ENCODE measurements at regions not wholly inside any gene's neighbourhood (a gene's known extent, or its start where the extent isn't known, plus 50 kb on each side); places are given as distances from the start of the nearest gene placed in this dataset.

DNA sequence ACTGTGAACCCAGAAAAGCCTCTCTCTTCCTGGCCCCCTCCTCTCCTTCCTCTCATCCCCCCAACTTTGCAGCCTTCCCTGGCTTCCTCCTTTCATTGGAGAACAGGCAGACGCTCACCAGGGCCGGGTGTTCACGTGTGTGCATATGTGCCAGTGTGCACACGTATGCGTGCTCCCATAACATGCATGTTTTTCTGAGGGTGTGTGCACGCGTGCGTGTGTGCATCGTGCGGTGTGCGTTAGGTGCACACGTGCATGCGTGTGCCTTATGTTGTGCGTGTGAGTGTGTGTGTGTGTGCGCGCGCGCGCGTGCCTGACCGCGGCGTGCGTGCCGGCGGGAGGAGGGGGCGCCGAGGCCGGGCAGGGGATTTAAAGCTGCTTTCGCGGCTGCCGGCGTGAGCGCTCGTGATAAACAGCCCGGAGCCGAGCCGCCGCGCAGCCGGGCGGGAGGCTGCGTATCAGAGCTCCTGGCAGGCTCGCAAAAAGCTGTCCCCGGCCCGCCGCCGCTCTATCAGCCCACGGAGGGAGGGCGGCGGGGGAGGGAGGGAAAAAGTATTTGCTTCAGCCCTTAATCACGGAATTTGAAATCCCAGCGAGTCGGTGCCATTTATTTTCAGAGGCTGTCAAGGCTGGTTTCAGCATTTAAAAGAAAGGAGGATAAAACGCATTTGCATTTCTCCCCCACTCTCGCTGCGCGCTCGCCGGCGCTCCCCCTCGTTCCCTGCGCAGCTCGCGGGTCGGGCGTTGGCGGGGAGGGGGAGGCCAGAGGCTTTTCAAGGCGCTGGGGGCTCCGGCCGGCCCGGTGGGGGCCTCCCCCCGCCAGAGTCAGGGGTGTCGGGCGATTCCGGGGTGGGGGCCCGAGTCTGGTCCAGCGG lies 183.9 kb downstream of the C9orf50 start:
- Mint-ChIP-seq H3K27me3 (peaks cover 43 to 49% of the 10 kb centered on the region in 2 donors), H3K27ac (peak overlapping the region in 7 of 8 donors; percentile 3 to 92 (median 85)), H3K9me3 (peaks cover 0 to 2% (median 0%) of the 10 kb centered on the region in 5 donors), H3K4me1 (peaks cover 21 to 38% (median 25%) of the 10 kb centered on the region in 3 donors), H3K36me3 (peaks cover 0 to 2% (median 0%) of the 10 kb centered on the region in 3 donors), H3K4me3 (peak overlapping the region; percentile 74 to 90 (median 86))
- Histone ChIP-seq H3K27me3 (ENCODE audit: insufficient read depth, low read length, poor library complexity, severe bottlenecking) (peaks cover 29% of the 10 kb centered on the region), H3K4me1 (ENCODE audit: insufficient read depth, low read length) (peaks cover 19% of the 10 kb centered on the region), H3K4me3 (ENCODE audit: low read length) (peak overlapping the region; percentile 50), H3K27ac (ENCODE audit: low read depth, low read length) (no peak overlapping the region), H3K9me3 (ENCODE audit: low read length) (no peaks in the 10 kb centered on the region), H3K36me3 (ENCODE audit: insufficient read depth, low read length) (no peaks in the 10 kb centered on the region)
- CTCF ChIA-PET = interaction anchor here (0.8 to 2.6 kb wide), 6 partner anchors 11 to 262 kb away, joined by 3 to 11 read pairs (median 5); partner anchors contain the start of gene IER5L
- POLR2A ChIA-PET = interaction anchor here (0.6 to 2.3 kb wide), 7 partner anchors 22 to 216 kb away, joined by 3 to 13 read pairs (median 4); no protein-coding TSS in a partner anchor
- peak in 4 of 5 donors; percentile 8 to 67 (median 40) for DNase-seq

DNA sequence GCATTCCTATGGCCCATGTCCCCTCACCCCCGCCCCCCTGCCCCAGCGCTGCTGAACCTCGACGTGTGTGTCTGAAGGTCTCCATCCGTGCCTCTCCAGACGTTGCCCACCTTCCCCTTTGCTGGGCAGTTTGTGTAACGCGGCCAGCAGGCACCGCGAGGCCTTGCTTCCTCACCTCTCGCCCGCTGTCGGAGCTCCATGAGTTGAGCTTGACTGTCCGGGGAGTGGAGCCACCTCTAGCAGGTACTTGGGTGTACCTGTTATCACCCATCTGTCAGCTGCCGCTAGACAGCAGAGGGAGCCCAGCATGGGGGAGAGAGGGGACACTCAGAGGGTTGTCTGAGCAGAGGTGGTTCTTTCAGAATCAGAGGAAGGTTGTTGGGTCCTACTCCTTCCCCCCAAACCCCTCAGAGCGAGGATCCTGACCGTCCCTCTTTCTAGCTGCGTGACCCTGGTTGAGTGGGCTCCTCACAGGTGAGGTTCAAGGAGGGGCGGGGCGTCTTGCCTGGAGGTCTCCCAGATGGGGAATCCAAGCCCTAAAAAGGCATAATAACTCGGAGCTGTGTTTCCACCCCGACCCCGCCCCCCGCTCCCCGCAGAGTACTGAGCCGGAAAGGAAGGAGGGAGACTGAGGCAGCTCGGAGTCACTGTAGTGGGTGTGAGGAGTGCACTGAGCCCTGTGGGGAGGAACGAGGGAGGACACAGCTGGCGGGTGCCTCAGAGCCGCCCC lies 184.7 kb downstream of the C9orf50 start:
- ChIA-PET CTCF (interaction anchor here (1.0 to 2.6 kb wide), 4 partner anchors 12 to 261 kb away, joined by 3 to 11 read pairs (median 6); no protein-coding TSS in a partner anchor), POLR2A (interaction anchor here (1.1 to 2.3 kb wide), 4 partner anchors 23 to 53 kb away, joined by 3 to 13 read pairs (median 8); no protein-coding TSS in a partner anchor)
- Mint-ChIP-seq H3K9me3 (peaks cover 0 to 2% (median 0%) of the 10 kb centered on the region in 5 donors), H3K36me3 (peaks cover 0 to 2% (median 0%) of the 10 kb centered on the region in 3 donors), H3K4me1 (peaks cover 21 to 38% (median 25%) of the 10 kb centered on the region in 3 donors), H3K27ac (peak overlapping the region in 1 of 8 donors; percentile 48), H3K27me3 (peaks cover 45 to 50% of the 10 kb centered on the region in 2 donors), H3K4me3 (peak overlapping the region in 5 of 7 donors; percentile 74 to 90 (median 88))
- Histone ChIP-seq H3K27ac (ENCODE audit: low read depth, low read length) (no peak overlapping the region), H3K4me3 (ENCODE audit: low read length) (peak overlapping the region; percentile 50), H3K36me3 (ENCODE audit: insufficient read depth, low read length) (no peaks in the 10 kb centered on the region), H3K27me3 (ENCODE audit: insufficient read depth, low read length, poor library complexity, severe bottlenecking) (peaks cover 29% of the 10 kb centered on the region), H3K9me3 (ENCODE audit: low read length) (no peaks in the 10 kb centered on the region), H3K4me1 (ENCODE audit: insufficient read depth, low read length) (peaks cover 19% of the 10 kb centered on the region)
- no peak for DNase-seq

DNA sequence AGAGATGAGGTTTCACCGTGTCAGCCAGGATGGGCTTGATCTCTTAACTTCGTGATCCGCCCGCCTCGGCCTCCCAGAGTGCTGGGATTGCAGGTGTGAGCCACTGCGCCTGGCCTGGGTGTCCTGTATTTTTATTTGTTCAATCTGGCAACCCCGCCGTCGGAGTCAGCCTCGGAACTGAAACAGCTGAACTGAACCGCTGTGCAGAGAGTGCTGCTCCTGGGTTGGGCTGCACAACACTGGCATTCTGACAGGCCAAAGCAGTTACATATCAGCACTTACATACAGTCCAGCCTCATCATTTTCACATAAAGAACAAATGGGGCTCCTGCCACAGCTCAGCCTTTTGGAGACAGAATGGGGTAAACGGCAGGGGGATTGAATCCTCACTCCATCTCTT lies 185.6 kb downstream of the C9orf50 start:
- POLR2A ChIA-PET = no interaction called here
- Mint-ChIP-seq H3K4me3 (peak overlapping the region in 6 of 7 donors; percentile 15 to 65 (median 45)), H3K27me3 (peaks cover 37 to 42% of the 10 kb centered on the region in 2 donors), H3K27ac (peak overlapping the region in 1 of 8 donors; percentile 51), H3K4me1 (peaks cover 18 to 31% (median 21%) of the 10 kb centered on the region in 3 donors), H3K9me3 (peaks cover 0 to 2% (median 0%) of the 10 kb centered on the region in 5 donors), H3K36me3 (peaks cover 0 to 2% (median 0%) of the 10 kb centered on the region in 3 donors)
- Histone ChIP-seq H3K27ac (ENCODE audit: low read depth, low read length) (no peak overlapping the region), H3K36me3 (ENCODE audit: insufficient read depth, low read length) (no peaks in the 10 kb centered on the region), H3K9me3 (ENCODE audit: low read length) (no peaks in the 10 kb centered on the region), H3K4me1 (ENCODE audit: insufficient read depth, low read length) (peaks cover 19% of the 10 kb centered on the region), H3K27me3 (ENCODE audit: insufficient read depth, low read length, poor library complexity, severe bottlenecking) (peaks cover 29% of the 10 kb centered on the region), H3K4me3 (ENCODE audit: low read length) (no peak overlapping the region)
- CTCF ChIA-PET = interaction anchor here (2.0 to 2.6 kb wide), 2 partner anchors 24 to 115 kb away, joined by 5 to 11 read pairs; no protein-coding TSS in a partner anchor
- no peak for DNase-seq

DNA sequence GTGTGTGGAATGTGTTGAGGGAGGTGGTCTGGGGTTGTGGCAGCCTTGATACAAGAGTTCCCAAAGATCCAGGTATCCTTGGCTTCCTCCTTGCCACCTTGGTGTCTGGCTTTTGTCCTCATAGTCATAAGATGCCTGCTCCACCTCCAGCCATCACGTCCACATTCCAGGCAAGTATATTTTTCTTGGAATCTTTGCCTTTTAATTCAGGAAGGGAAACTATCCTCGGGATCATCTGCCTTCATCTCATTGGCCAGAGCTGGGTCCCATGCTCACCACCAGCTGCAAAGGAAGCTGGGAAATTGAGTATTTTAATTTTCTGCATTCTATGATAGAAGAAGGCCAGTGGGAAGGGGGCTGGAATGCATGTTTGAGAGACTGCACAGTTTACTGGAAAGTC lies 186.7 kb downstream of the C9orf50 start:
- H3K27me3 Mint-ChIP-seq = peaks cover 32 to 37% of the 10 kb centered on the region in 2 donors

DNA sequence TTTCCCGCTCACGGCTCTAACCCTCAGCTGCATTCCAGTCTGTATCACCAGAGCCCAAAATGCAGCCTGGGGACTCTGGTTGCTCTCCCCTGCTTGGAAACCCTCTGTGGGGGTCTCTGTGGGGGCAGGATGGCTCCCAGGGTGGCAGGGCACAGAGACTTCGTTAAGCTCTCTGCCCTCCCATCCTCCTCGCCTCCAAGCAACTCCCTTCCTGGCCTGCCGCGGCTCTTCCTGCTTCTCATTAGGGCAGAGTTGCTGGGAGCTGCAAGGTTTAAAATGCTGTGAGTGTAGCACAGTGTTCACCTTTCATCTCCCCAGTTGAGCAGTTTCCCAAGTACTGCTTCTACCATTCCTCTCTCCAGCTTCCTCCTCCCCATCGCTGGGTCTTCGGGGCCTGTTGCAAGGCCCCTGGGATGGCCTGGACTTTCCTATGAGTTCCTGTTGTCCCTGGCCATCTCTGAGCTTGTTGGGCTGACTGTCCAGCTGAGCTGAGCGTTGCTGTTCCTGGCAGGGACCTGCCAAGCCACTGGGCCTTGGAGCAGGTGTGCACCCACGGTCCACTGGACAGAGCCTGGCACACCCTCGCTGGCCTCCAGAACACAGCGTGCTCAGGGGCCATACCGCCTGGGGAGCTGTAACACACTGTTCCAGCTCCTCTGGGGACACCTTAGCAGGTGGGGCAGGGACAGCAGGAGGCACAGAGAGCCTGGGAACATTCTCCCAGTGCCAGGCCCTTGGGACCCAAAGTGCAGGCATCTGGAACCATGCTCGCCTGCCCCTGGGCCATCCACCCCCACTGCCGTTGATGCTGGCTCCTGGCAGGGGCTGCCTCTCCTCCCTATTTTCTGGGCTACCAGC lies 188.4 kb downstream of the C9orf50 start:
- H3K27me3 Mint-ChIP-seq = peaks cover 16 to 21% of the 10 kb centered on the region in 2 donors
- Histone ChIP-seq H3K9me3 (ENCODE audit: low read length) (no peaks in the 10 kb centered on the region), H3K27me3 (ENCODE audit: insufficient read depth, low read length, poor library complexity, severe bottlenecking) (peaks cover 10% of the 10 kb centered on the region), H3K4me3 (ENCODE audit: low read length) (no peak overlapping the region), H3K36me3 (ENCODE audit: insufficient read depth, low read length) (no peaks in the 10 kb centered on the region), H3K27ac (ENCODE audit: low read depth, low read length) (no peak overlapping the region), H3K4me1 (ENCODE audit: insufficient read depth, low read length) (peaks cover 9% of the 10 kb centered on the region)
- POLR2A ChIA-PET = no interaction called here
- DNase-seq = no peak
- H3K27ac Mint-ChIP-seq = peak overlapping the region in 2 of 8 donors; percentile 47 to 54
- CTCF ChIA-PET = no interaction called here
- no peaks in the 10 kb centered on the region for H3K9me3 Mint-ChIP-seq
- peaks cover 0 to 2% (median 0%) of the 10 kb centered on the region in 3 donors for H3K36me3 Mint-ChIP-seq
- no peak overlapping the region for H3K4me3 Mint-ChIP-seq
- peaks cover 5 to 14% (median 6%) of the 10 kb centered on the region in 3 donors for H3K4me1 Mint-ChIP-seq

More for the DNA sequence above, 186.7 kb downstream of the C9orf50 start:
- no peak overlapping the region for H3K27ac ChIP-seq (ENCODE audit: low read depth, low read length)
- H3K4me1 ChIP-seq (ENCODE audit: insufficient read depth, low read length) = peaks cover 19% of the 10 kb centered on the region
- Mint-ChIP-seq H3K4me1 (peaks cover 17 to 29% (median 21%) of the 10 kb centered on the region in 3 donors), H3K27ac (no peak overlapping the region), H3K36me3 (peaks cover 0 to 2% (median 0%) of the 10 kb centered on the region in 3 donors), H3K9me3 (peaks cover 0 to 2% (median 0%) of the 10 kb centered on the region in 5 donors), H3K4me3 (no peak overlapping the region)
- no peak for DNase-seq
- no peaks in the 10 kb centered on the region for H3K9me3 ChIP-seq (ENCODE audit: low read length)
- CTCF ChIA-PET = no interaction called here
- H3K27me3 ChIP-seq (ENCODE audit: insufficient read depth, low read length, poor library complexity, severe bottlenecking) = peaks cover 25% of the 10 kb centered on the region
- H3K4me3 ChIP-seq (ENCODE audit: low read length) = no peak overlapping the region
- no peaks in the 10 kb centered on the region for H3K36me3 ChIP-seq (ENCODE audit: insufficient read depth, low read length)
- POLR2A ChIA-PET = no interaction called here

- no peaks in the 10 kb centered on the region for H3K36me3 ChIP-seq (ENCODE audit: insufficient read depth, low read length)
- peaks cover 0 to 2% (median 0%) of the 10 kb centered on the region in 3 donors for H3K4me1 Mint-ChIP-seq
- H3K4me3 Mint-ChIP-seq = no peak overlapping the region
- no peaks in the 10 kb centered on the region for H3K4me1 ChIP-seq (ENCODE audit: insufficient read depth, low read length)
- H3K27ac ChIP-seq (ENCODE audit: low read depth, low read length) = no peak overlapping the region
- H3K9me3 Mint-ChIP-seq = no peaks in the 10 kb centered on the region
- H3K36me3 Mint-ChIP-seq = no peaks in the 10 kb centered on the region
- CTCF ChIA-PET = interaction anchor here (0.5 to 1.1 kb wide), 2 partner anchors 138 to 400 kb away, joined by 3 read pairs; no protein-coding TSS in a partner anchor
- no peak for DNase-seq
- POLR2A ChIA-PET = no interaction called here
- H3K4me3 ChIP-seq (ENCODE audit: low read length) = no peak overlapping the region
- no peaks in the 10 kb centered on the region for H3K27me3 ChIP-seq (ENCODE audit: insufficient read depth, low read length, poor library complexity, severe bottlenecking)
- no peaks in the 10 kb centered on the region for H3K9me3 ChIP-seq (ENCODE audit: low read length)
- H3K27ac Mint-ChIP-seq = no peak overlapping the region
- H3K27me3 Mint-ChIP-seq = peaks cover 5 to 13% of the 10 kb centered on the region in 2 donors
These were observed 189.8 kb downstream of the C9orf50 start for GRCh38 chr9:129430940-129431643.
